22Rv1 (cell line): ENCODE measurements at regions not wholly inside any gene's neighbourhood (a gene's known extent, or its start where the extent isn't known, plus 50 kb on each side); places are given as distances from the start of the nearest gene placed in this dataset.

Experiments
- CTCF ChIP-seq: fragments of 450-650 bp; IDR thresholded peaks from 2 replicates; pipeline ENCODE4 v1.5.1; 2017; ENCODE audit warnings: mild to moderate bottlenecking
- ZFX ChIP-seq: fragments of 450-650 bp; IDR thresholded peaks from 2 replicates; pipeline ENCODE4 v1.6.1; 2017; ENCODE audit warnings: antibody characterized with exemption, borderline replicate concordance

DNA sequence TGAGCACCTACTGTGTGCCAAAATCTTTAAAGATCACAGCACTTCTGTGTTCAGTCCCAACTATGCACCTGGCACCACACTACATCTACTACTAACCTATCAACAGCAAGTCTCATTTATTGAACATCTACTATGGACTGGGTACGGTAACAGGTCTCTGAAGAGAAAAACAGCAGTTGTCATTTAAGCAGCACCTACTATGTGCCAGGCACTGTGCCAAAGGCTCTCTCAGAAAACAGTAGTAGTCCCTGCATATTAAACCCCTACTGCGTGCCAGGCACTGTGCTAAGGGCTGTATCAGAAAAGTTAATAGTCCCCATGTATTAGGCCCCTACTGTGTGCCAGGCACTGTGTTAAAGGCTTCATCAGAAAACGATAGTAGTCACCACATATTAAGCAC, 106.2 kb downstream of the PTPRS start:
- no peak for TF ChIP-seq CTCF
- no peak for TF ChIP-seq ZFX
